Mesenchymal stem cell (in vitro differentiated cells and primary cell): ENCODE measurements at regions not wholly inside any gene's neighbourhood (a gene's known extent, or its start where the extent isn't known, plus 50 kb on each side); places are given as distances from the start of the nearest gene placed in this dataset.

ENCODE experiments used
- DNase-seq: peaks from one replicate; pipeline ENCODE4 v3.0.0-alpha.2; 2013
- H2AFZ ChIP-seq: one replicate; pipeline ENCODE4 v1.6.1; 2013; ENCODE audit warnings: low read depth, mild to moderate bottlenecking, control low read depth, inconsistent platforms, low read length, moderate library complexity
- H2AK5ac ChIP-seq: 2 replicates; pipeline ENCODE4 v1.6.1; 2013; ENCODE audit warnings: low read length, moderate library complexity, mild to moderate bottlenecking, inconsistent platforms; ENCODE audit not compliant: severe bottlenecking
- H2BK120ac ChIP-seq: one replicate; pipeline ENCODE4 v1.6.1; 2013; ENCODE audit warnings: low read depth, mild to moderate bottlenecking, inconsistent platforms, low read length, moderate library complexity
- H2BK12ac ChIP-seq, 2 experiments: one replicate each; pipeline ENCODE4 v1.6.1; 2013; ENCODE audit warnings: inconsistent platforms in 2 of 2, low read length in 2 of 2, mild to moderate bottlenecking in 2 of 2, moderate library complexity in 2 of 2, control low read depth in 1 of 2
- H2BK15ac ChIP-seq: one replicate; pipeline ENCODE4 v1.6.1; 2013; ENCODE audit warnings: mild to moderate bottlenecking, low read depth, inconsistent platforms; ENCODE audit not compliant: poor library complexity, severe bottlenecking
- H2BK5ac ChIP-seq: 2 replicates; pipeline ENCODE4 v1.6.1; 2013; ENCODE audit warnings: low read depth, mild to moderate bottlenecking, low read length, control low read depth, inconsistent platforms; ENCODE audit not compliant: poor library complexity, severe bottlenecking
- H3K14ac ChIP-seq, 2 experiments: one replicate each; pipeline ENCODE4 v1.6.1; 2013; ENCODE audit warnings: inconsistent platforms in 2 of 2, low read length in 2 of 2, control low read depth in 1 of 2, mild to moderate bottlenecking in 1 of 2, moderate library complexity in 1 of 2
- H3K18ac ChIP-seq, 2 experiments: one replicate each; pipeline ENCODE4 v1.6.1; 2013; ENCODE audit warnings: inconsistent platforms in 2 of 2, low read length in 2 of 2, control low read depth in 1 of 2, low read depth in 1 of 2, mild to moderate bottlenecking in 1 of 2
- H3K23ac ChIP-seq, 2 experiments: one replicate each; pipeline ENCODE4 v1.6.1; 2013; ENCODE audit warnings: inconsistent platforms in 2 of 2, low read length in 2 of 2, mild to moderate bottlenecking in 2 of 2, moderate library complexity in 2 of 2, control low read depth in 1 of 2
- H3K27ac ChIP-seq: 2 replicates; pipeline ENCODE4 v1.5.1; 2013; ENCODE audit warnings: mild to moderate bottlenecking, moderate library complexity, low read length, control low read depth, inconsistent platforms; ENCODE audit not compliant: poor library complexity, severe bottlenecking
- H3K27me3 ChIP-seq, 2 experiments: 2 replicates each; pipeline versions ENCODE4 v1.6.1 to v1.7.0; 2013; ENCODE audit warnings: low read length in 2 of 2, mild to moderate bottlenecking in 2 of 2, moderate library complexity in 2 of 2, control low read depth in 1 of 2, inconsistent platforms in 1 of 2; ENCODE audit not compliant: control insufficient read depth in 1 of 2, insufficient read depth in 1 of 2
- H3K36me3 ChIP-seq, 2 experiments: 2 replicates each; pipeline versions ENCODE4 v1.6.1 to v1.7.0; 2013; ENCODE audit warnings: low read length in 2 of 2, control low read depth in 1 of 2, inconsistent platforms in 1 of 2, low read depth in 1 of 2, mild to moderate bottlenecking in 1 of 2; ENCODE audit not compliant: insufficient read depth in 2 of 2, control insufficient read depth in 1 of 2
- H3K4ac ChIP-seq, 2 experiments: one replicate each; pipeline ENCODE4 v1.6.1; 2013; ENCODE audit warnings: inconsistent platforms in 2 of 2, low read length in 2 of 2, mild to moderate bottlenecking in 2 of 2, moderate library complexity in 2 of 2, control low read depth in 1 of 2, low read depth in 1 of 2
- H3K4me1 ChIP-seq: 2 replicates; pipeline ENCODE4 v1.6.1; 2013; ENCODE audit warnings: low read depth, low read length, control low read depth; ENCODE audit not compliant: control insufficient read depth, insufficient read depth
- H3K4me2 ChIP-seq: 2 replicates; pipeline ENCODE4 v1.6.1; 2013; ENCODE audit warnings: low read length, mild to moderate bottlenecking, inconsistent platforms; ENCODE audit not compliant: poor library complexity, severe bottlenecking
- H3K4me3 ChIP-seq, 2 experiments: 2 replicates each; pipeline versions ENCODE4 v1.5.1 to v1.7.0; 2013; ENCODE audit warnings: low read length in 2 of 2, mild to moderate bottlenecking in 2 of 2, control low read depth in 1 of 2, low read depth in 1 of 2; ENCODE audit not compliant: insufficient read depth in 1 of 2
- H3K79me1 ChIP-seq: replicated peaks from 2 replicates; pipeline ENCODE4 v1.6.1; 2013; ENCODE audit warnings: mild to moderate bottlenecking, control low read depth, low read length, inconsistent platforms; ENCODE audit not compliant: poor library complexity, severe bottlenecking
- H3K9ac ChIP-seq: 2 replicates; pipeline ENCODE4 v1.7.0; 2013; ENCODE audit warnings: mild to moderate bottlenecking, low read length, moderate library complexity
- H3K9me3 ChIP-seq: 2 replicates; pipeline ENCODE4 v1.7.0; 2013; ENCODE audit warnings: mild to moderate bottlenecking, low read length; ENCODE audit not compliant: control insufficient read depth
- H4K8ac ChIP-seq: one replicate; pipeline ENCODE4 v1.6.1; 2013; ENCODE audit warnings: inconsistent platforms, mild to moderate bottlenecking, low read length, moderate library complexity
- H4K91ac ChIP-seq: one replicate; pipeline ENCODE4 v1.6.1; 2013; ENCODE audit warnings: mild to moderate bottlenecking, low read length, inconsistent platforms
- WGBS: methylation state at CpG from one replicate; pipeline ENCODE4 v1.1.7; 2013; ENCODE audit warnings: mixed read lengths; 5-methylcytosine and 5-hydroxymethylcytosine counted together

GRCh38 chr1:187326557-187326956 is 497.8 kb downstream of the PLA2G4A start:
- Histone ChIP-seq H2BK5ac (no peak overlapping the region), H3K36me3 (no peaks in the 10 kb centered on the region), H3K4me2 (no peak overlapping the region), H2AK5ac (no peak overlapping the region), H2BK12ac (no peak overlapping the region), H3K14ac (no peak overlapping the region), H3K27ac (no peak overlapping the region), H4K91ac (no peak overlapping the region), H3K79me1 (no peaks in the 10 kb centered on the region), H3K4ac (no peak overlapping the region), H2AFZ (no peak overlapping the region), H2BK120ac (no peak overlapping the region), H3K4me3 (no peak overlapping the region), H2BK15ac (no peak overlapping the region), H3K4me1 (no peaks in the 10 kb centered on the region), H3K9ac (no peak overlapping the region), H3K9me3 (no peaks in the 10 kb centered on the region), H4K8ac (no peak overlapping the region), H3K27me3 (no peaks in the 10 kb centered on the region), H3K18ac (no peak overlapping the region), H3K23ac (no peak overlapping the region)
- DNase-seq: peak; percentile 51
- 78% methylated on average over 1 of the region's 1 CpG for WGBS

DNA sequence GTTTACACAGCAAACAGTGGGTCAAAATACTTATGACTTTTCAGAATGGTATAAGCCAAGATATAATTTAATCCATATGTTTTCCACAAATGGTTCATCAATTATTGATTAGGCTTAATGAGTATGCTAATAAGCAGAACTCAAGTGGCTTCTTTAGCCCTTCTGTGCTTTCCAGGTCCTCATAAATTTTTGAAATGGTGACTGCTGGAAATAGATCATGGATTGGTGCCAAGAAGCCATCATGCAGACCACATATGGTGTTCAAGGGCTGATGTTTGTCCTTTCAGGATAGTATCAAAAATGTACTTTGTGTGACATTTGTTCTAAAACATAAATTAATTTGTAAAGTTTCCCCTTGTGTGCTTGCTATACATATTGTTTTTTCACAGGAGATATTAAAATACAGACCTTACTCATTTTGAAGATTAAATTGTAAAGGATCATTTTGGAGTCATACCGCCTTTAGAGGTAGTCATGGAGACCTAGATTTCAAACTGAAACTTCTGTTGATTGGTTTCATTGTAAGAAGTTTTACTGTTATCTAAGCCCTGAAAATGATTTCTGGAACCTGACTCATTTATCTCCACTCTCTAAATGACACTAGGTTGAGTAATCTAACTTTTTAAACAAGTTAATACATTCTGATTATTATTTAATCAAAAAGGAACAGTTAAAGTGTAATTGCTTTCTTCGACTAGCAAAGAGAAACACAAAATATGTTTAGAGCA is 507.9 kb downstream of the PLA2G4A start:
- Histone ChIP-seq H3K9me3 (peaks cover 4% of the 10 kb centered on the region), H2BK120ac (no peak overlapping the region), H2BK15ac (no peak overlapping the region), H3K14ac (no peak overlapping the region), H2BK12ac (no peak overlapping the region), H3K27ac (no peak overlapping the region), H3K23ac (no peak overlapping the region), H2AK5ac (no peak overlapping the region), H3K4ac (no peak overlapping the region), H3K18ac (no peak overlapping the region), H3K79me1 (no peaks in the 10 kb centered on the region), H3K4me3 (no peak overlapping the region), H3K4me2 (no peak overlapping the region), H3K4me1 (no peaks in the 10 kb centered on the region), H4K91ac (no peak overlapping the region), H3K9ac (no peak overlapping the region), H4K8ac (no peak overlapping the region), H3K36me3 (no peaks in the 10 kb centered on the region), H2AFZ (no peak overlapping the region), H3K27me3 (no peaks in the 10 kb centered on the region), H2BK5ac (no peak overlapping the region)
- no peak for DNase-seq
- whole genome bisulfite sequencing: no CpG with 5 or more reads among the region's 2 CpGs

GRCh38 chr1:187338762-187339412 is 510.1 kb downstream of the PLA2G4A start:
- H3K36me3 ChIP-seq: no peaks in the 10 kb centered on the region
- no peaks in the 10 kb centered on the region for H3K4me1 ChIP-seq
- no peak overlapping the region for H3K4me3 ChIP-seq
- no peak overlapping the region for H3K9ac ChIP-seq
- H4K91ac ChIP-seq: no peak overlapping the region
- peaks cover 4% of the 10 kb centered on the region for H3K9me3 ChIP-seq
- H3K18ac ChIP-seq: no peak overlapping the region
- no peak overlapping the region for H3K27ac ChIP-seq
- no peaks in the 10 kb centered on the region for H3K79me1 ChIP-seq
- no peak for DNase-seq
- no peak overlapping the region for H2BK120ac ChIP-seq
- H4K8ac ChIP-seq: no peak overlapping the region
- H2BK15ac ChIP-seq: no peak overlapping the region
- H3K4me2 ChIP-seq: no peak overlapping the region
- H2BK12ac ChIP-seq: no peak overlapping the region
- no peak overlapping the region for H2AK5ac ChIP-seq
- H2BK5ac ChIP-seq: no peak overlapping the region
- no peaks in the 10 kb centered on the region for H3K27me3 ChIP-seq
- H3K4ac ChIP-seq: no peak overlapping the region
- H3K14ac ChIP-seq: no peak overlapping the region
- no peak overlapping the region for H3K23ac ChIP-seq
- H2AFZ ChIP-seq: no peak overlapping the region

GRCh38 chr1:187342495-187342894 is 513.7 kb downstream of the PLA2G4A start:
- no peak overlapping the region for H3K9ac ChIP-seq
- no peak overlapping the region for H2BK12ac ChIP-seq
- no peak overlapping the region for H3K27ac ChIP-seq
- no peak overlapping the region for H3K4me3 ChIP-seq
- H3K14ac ChIP-seq: no peak overlapping the region
- peak overlapping the region; percentile 61 for H2BK120ac ChIP-seq
- no peak overlapping the region for H2AFZ ChIP-seq
- H3K36me3 ChIP-seq: no peaks in the 10 kb centered on the region
- no peak overlapping the region for H3K18ac ChIP-seq
- no peak overlapping the region for H3K4ac ChIP-seq
- no peak overlapping the region for H2BK5ac ChIP-seq
- H3K27me3 ChIP-seq: no peaks in the 10 kb centered on the region
- H2AK5ac ChIP-seq: no peak overlapping the region
- no peaks in the 10 kb centered on the region for H3K4me1 ChIP-seq
- peaks cover 4% of the 10 kb centered on the region for H3K9me3 ChIP-seq
- DNase-seq: peak; percentile 61
- H3K79me1 ChIP-seq: no peaks in the 10 kb centered on the region
- no peak overlapping the region for H3K23ac ChIP-seq
- H2BK15ac ChIP-seq: no peak overlapping the region
- WGBS: 80% methylated on average over 1 of the region's 5 CpGs
- no peak overlapping the region for H4K91ac ChIP-seq
- H4K8ac ChIP-seq: no peak overlapping the region
- H3K4me2 ChIP-seq: no peak overlapping the region
